Smooth muscle cell (in vitro differentiated cells): ENCODE measurements at regions not wholly inside any gene's neighbourhood (a gene's known extent, or its start where the extent isn't known, plus 50 kb on each side); places are given as distances from the start of the nearest gene placed in this dataset.
"Not testable (repeated sequence)": the region's sequence is repeated elsewhere in the genome, so short reads cannot be mapped to it uniquely, and the experiment has no call there.

Experiments
- DNase-seq: peaks from one replicate; lab custom pipeline; 2025; ENCODE audit not compliant: unreplicated experiment; lab: John Stamatoyannopoulos, UW
- H2AFZ ChIP-seq: fragments of 200-600 bp; sonication (generic); 2 replicates; pipeline ENCODE4 v1.6.0; 2016; ENCODE audit warnings: antibody characterized with exemption, low read depth, mild to moderate bottlenecking
- H3F3A ChIP-seq: fragments of 200-600 bp; sonication (generic); 2 replicates; pipeline ENCODE4 v1.6.0; 2017; ENCODE audit warnings: antibody characterized with exemption, low read depth
- H3K27ac ChIP-seq: fragments of 200-600 bp; sonication (generic); 2 replicates; pipeline ENCODE4 v1.5.1; 2016; ENCODE audit warnings: low read depth, mild to moderate bottlenecking
- H3K27me3 ChIP-seq: fragments of 200-600 bp; sonication (generic); 2 replicates; pipeline ENCODE4 v1.6.1; 2016; ENCODE audit warnings: low read depth, mild to moderate bottlenecking
- H3K36me3 ChIP-seq: fragments of 200-600 bp; sonication (generic); 2 replicates; pipeline ENCODE4 v1.5.1; 2016; ENCODE audit warnings: low read depth
- H3K4me1 ChIP-seq: fragments of 200-600 bp; sonication (generic); 2 replicates; pipeline ENCODE4 v1.5.1; 2016; ENCODE audit warnings: low read depth
- H3K4me2 ChIP-seq: fragments of 200-600 bp; sonication (generic); 2 replicates; pipeline ENCODE4 v1.6.0; 2016; ENCODE audit warnings: mild to moderate bottlenecking
- H3K4me3 ChIP-seq: fragments of 200-600 bp; sonication (generic); 2 replicates; pipeline ENCODE4 v1.5.1; 2016; ENCODE audit warnings: mild to moderate bottlenecking
- H3K79me2 ChIP-seq: fragments of 200-600 bp; sonication (generic); 2 replicates; pipeline ENCODE4 v1.6.0; 2016; ENCODE audit warnings: low read depth, mild to moderate bottlenecking
- H3K9ac ChIP-seq: fragments of 200-600 bp; sonication (generic); 2 replicates; pipeline ENCODE4 v1.6.0; 2016; ENCODE audit warnings: low read depth
- H3K9me3 ChIP-seq: fragments of 200-600 bp; sonication (generic); replicated peaks from 2 replicates; pipeline ENCODE4 v1.5.1; 2016; ENCODE audit warnings: low read depth
- H4K20me1 ChIP-seq: fragments of 200-600 bp; sonication (generic); 2 replicates; pipeline ENCODE4 v1.6.0; 2016; ENCODE audit warnings: low read depth
- WGBS: methylation state at CpG from one replicate; pipeline ENCODE4 v1.1.7; 2016; ENCODE audit warnings: low lambda C conversion rate; 5-methylcytosine and 5-hydroxymethylcytosine counted together
- TF ChIP-seq, protein P1 (sequence below): fragments of 200-600 bp; sonication (generic); IDR thresholded peaks from 2 replicates; pipeline ENCODE4 v1.5.1; 2017; ENCODE audit warnings: borderline replicate concordance, mild to moderate bottlenecking, antibody characterized with exemption; ENCODE audit not compliant: insufficient read depth, poor library complexity, severe bottlenecking

- Histone ChIP-seq H3K27ac (no peak overlapping the region), H3K79me2 (no peaks in the 10 kb centered on the region), H3K4me1 (no peaks in the 10 kb centered on the region), H3K9me3 (no peaks in the 10 kb centered on the region), H3K9ac (no peak overlapping the region), H3K27me3 (peaks cover 7% of the 10 kb centered on the region), H4K20me1 (no peaks in the 10 kb centered on the region), H2AFZ (no peak overlapping the region), H3K36me3 (no peaks in the 10 kb centered on the region), H3K4me2 (no peak overlapping the region), H3K4me3 (no peak overlapping the region), H3F3A (no peaks in the 10 kb centered on the region)
- TF ChIP-seq, protein P1, sequence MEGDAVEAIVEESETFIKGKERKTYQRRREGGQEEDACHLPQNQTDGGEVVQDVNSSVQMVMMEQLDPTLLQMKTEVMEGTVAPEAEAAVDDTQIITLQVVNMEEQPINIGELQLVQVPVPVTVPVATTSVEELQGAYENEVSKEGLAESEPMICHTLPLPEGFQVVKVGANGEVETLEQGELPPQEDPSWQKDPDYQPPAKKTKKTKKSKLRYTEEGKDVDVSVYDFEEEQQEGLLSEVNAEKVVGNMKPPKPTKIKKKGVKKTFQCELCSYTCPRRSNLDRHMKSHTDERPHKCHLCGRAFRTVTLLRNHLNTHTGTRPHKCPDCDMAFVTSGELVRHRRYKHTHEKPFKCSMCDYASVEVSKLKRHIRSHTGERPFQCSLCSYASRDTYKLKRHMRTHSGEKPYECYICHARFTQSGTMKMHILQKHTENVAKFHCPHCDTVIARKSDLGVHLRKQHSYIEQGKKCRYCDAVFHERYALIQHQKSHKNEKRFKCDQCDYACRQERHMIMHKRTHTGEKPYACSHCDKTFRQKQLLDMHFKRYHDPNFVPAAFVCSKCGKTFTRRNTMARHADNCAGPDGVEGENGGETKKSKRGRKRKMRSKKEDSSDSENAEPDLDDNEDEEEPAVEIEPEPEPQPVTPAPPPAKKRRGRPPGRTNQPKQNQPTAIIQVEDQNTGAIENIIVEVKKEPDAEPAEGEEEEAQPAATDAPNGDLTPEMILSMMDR: no peak
- no peak for DNase-seq
- WGBS: 70% methylated on average over 3 of the region's 3 CpGs
These were observed 163.8 kb upstream of the EPB41L3 start for GRCh38 chr18:5707586-5707985.

GRCh38 chr18:5705393-5705792 lies 161.6 kb upstream of the EPB41L3 start:
- Histone ChIP-seq H3K4me1 (no peaks in the 10 kb centered on the region), H3K9ac (no peak overlapping the region), H3K9me3 (no peaks in the 10 kb centered on the region), H3F3A (no peaks in the 10 kb centered on the region), H3K27me3 (peaks cover 7% of the 10 kb centered on the region), H2AFZ (no peak overlapping the region), H3K79me2 (no peaks in the 10 kb centered on the region), H3K4me3 (no peak overlapping the region), H4K20me1 (no peaks in the 10 kb centered on the region), H3K36me3 (no peaks in the 10 kb centered on the region), H3K4me2 (no peak overlapping the region), H3K27ac (no peak overlapping the region)
- TF ChIP-seq, protein P1: no peak
- WGBS: 95% methylated on average over 5 of the region's 5 CpGs
- DNase-seq: no peak

- no peak for DNase-seq
- no peak overlapping the region for H2AFZ ChIP-seq
- H3K27ac ChIP-seq: no peak overlapping the region
- no peaks in the 10 kb centered on the region for H3F3A ChIP-seq
- no peaks in the 10 kb centered on the region for H3K79me2 ChIP-seq
- H3K4me3 ChIP-seq: no peak overlapping the region
- 69% methylated on average over 4 of the region's 4 CpGs for WGBS
- no peak overlapping the region for H3K9ac ChIP-seq
- no peak overlapping the region for H3K4me2 ChIP-seq
- peaks cover 7% of the 10 kb centered on the region for H3K27me3 ChIP-seq
- H3K36me3 ChIP-seq: no peaks in the 10 kb centered on the region
- H3K4me1 ChIP-seq: no peaks in the 10 kb centered on the region
- TF ChIP-seq, protein P1: no peak
- H4K20me1 ChIP-seq: no peaks in the 10 kb centered on the region
- no peaks in the 10 kb centered on the region for H3K9me3 ChIP-seq
These were observed 161.1 kb upstream of the EPB41L3 start for GRCh38 chr18:5704847-5705246.

GRCh38 chr18:5702016-5702415 lies 158.2 kb upstream of the EPB41L3 start:
- not testable (repeated sequence) for DNase-seq, H3K27ac ChIP-seq, H3F3A ChIP-seq, H3K79me2 ChIP-seq, H2AFZ ChIP-seq, H3K4me2 ChIP-seq, H3K27me3 ChIP-seq, H4K20me1 ChIP-seq, H3K4me3 ChIP-seq, H3K4me1 ChIP-seq, H3K36me3 ChIP-seq, H3K9ac ChIP-seq, H3K9me3 ChIP-seq
- WGBS: 96% methylated on average over 7 of the region's 7 CpGs
